SK-N-MC (cell line): ENCODE measurements at regions not wholly inside any gene's neighbourhood (a gene's known extent, or its start where the extent isn't known, plus 50 kb on each side); places are given as distances from the start of the nearest gene placed in this dataset.

Source experiments
- EZH2 ChIP-seq: fragments of 200-600 bp; sonication (generic); IDR thresholded peaks from one replicate; pipeline ENCODE4 v1.6.1; 2017; ENCODE audit warnings: antibody characterized with exemption
- FOXP2 ChIP-seq: optimal IDR thresholded peaks from 2 replicates; pipeline ENCODE3; 2011; ENCODE audit warnings: mild to moderate bottlenecking, moderate library complexity; ENCODE audit not compliant: insufficient read depth; ENCODE audit errors: extremely low read length, control extremely low read depth
- POLR2AphosphoS5 ChIP-seq: IDR thresholded peaks from 2 replicates; pipeline ENCODE4 v1.6.1; 2012; ENCODE audit warnings: mild to moderate bottlenecking, low read depth, low read length, borderline replicate concordance

DNA sequence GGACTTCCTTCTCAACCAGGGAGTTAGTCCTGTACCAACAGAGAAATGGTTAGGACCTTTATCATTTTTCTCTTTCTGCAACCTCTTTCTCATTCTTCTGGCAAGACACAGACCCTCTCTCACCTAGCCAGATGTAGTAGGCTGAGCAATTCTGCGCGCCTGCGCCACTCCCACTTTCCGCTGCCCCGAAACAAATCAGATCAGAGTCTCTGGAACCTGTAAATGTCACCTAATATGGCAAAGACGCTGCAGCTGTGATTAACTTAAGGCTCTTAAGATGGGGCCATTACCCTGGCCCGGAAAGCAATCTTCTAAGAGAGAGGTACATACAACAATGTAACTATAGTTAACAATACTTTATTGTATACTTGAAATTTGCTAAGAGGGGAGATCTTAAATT lies 94.3 kb upstream of the ASIC2 start:
- TF ChIP-seq EZH2 (no peak), POLR2AphosphoS5 (no peak), FOXP2 (no peak)
